ENCODE measurements at regions not wholly inside any gene's neighbourhood (a gene's known extent, or its start where the extent isn't known, plus 50 kb on each side); places are given as distances from the start of the nearest gene placed in this dataset.
"Not testable (repeated sequence)": the region's sequence is repeated elsewhere in the genome, so short reads cannot be mapped to it uniquely, and the experiment has no call there.

DNA sequence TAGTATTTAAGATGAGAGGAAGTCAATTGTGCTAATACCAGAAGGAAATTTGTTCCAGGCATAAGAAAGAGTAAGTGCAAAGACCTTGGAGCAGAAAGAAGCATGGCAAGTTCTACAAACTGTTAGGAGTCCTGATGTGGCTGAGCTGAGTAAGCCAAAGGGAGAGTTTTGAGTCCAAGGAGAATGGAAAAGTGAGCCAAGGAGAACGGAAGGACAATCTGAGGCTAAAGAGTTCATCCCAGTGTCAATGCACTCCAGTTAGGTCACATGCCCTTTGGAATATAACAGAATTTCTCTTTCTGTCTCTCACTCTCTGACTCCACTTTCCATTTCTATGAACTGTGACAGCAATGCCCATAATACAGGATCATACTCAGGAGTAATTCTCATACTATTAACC, 224.7 kb downstream of the CAAP1 start:
- no peak for DNase-seq (ENCODE audit: low spot score)

DNA sequence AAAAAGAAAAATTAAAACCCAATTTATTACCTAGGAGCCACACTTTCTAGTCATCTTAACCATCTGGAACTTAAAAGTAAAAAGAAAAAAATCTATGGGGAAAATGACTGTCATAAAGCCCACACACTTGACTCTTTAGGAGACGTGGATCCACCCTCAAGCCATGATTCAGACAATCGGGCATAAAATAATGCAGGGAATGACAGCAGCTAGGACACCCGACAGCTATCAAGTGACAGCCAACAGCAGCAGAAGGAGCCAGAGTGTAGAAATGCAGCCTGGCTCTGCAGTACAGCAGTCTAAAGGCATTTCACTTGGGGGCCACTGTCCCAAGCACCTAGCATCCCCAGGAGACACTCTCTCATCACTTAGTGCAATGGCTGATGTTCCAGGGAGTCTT, 226.9 kb downstream of the CAAP1 start:
- no peak for DNase-seq (ENCODE audit: low spot score)

DNA sequence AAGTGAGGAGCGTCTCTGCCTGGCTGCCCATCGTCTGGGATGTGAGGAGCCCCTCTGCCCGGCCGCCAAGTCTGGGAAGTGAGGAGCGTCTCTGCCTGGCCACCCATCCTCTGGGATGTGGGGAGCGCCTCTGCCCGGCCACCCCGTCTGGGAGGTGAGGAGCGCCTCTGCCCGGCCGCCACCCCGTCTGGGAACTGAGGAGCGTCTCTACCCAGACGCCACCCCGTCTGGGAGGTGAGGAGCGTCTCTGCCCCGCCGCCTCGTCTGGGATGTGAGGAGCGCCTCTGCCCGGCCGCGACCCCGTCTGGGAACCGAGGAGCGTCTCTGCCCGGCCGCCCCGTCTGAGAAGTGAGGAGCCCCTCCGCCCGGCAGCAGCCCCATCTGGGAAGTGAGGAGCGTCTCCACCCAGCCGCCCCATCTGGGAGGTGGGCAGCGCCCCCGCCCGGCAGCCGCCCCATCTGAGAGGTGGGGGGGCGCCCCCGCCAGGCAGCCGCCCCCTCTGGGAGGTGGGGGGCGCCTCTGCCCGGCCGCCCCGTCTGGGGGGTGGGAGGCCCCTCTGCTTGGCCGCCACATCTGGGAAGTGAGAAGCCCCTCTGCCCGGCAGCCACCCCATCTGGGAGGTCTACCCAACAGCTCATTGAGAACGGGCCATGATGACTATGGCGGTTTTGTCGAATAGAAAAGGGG, 228.4 kb downstream of the CAAP1 start:
- DNase-seq (ENCODE audit: low spot score): not testable (repeated sequence)

DNA sequence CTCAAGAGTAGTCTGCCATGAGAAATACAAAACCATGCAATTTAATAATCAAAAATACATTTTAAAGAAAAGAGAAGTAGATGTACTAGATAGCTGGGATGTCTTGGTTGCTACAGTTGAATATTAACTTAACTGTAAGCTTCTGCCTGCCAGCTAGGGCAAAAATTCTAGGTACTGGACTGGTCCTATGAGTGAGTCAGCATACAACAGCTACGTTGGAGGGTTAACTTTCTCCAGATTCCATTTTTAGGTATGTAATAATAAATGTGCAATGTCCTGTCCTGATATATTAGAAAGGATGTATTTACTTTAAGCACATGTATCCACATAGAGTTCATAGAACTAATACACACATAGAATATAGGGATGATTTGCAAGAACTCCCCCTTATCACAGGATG, 230.1 kb downstream of the CAAP1 start:
- DNase-seq (ENCODE audit: low spot score): no peak

DNA sequence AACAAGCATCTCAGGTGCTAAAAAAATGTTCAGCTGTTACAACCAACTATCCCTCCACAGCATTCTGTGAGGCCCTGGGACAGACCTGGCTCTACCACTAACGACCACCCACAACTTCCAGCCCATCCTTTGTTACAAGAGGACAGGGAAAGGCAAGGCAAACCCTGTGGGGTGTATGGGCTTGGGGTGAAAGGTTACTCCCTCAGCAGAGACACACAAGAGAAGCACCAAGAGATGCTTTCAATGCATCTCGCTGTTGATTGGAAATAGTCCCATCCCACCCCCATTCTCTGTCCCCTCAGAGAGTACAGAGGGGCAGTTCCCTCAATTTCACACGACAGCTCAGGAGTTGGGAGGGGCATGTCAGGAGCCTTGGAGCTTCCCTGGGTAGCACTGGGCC, 234.1 kb downstream of the CAAP1 start:
- no peak for DNase-seq (ENCODE audit: low spot score)

DNA sequence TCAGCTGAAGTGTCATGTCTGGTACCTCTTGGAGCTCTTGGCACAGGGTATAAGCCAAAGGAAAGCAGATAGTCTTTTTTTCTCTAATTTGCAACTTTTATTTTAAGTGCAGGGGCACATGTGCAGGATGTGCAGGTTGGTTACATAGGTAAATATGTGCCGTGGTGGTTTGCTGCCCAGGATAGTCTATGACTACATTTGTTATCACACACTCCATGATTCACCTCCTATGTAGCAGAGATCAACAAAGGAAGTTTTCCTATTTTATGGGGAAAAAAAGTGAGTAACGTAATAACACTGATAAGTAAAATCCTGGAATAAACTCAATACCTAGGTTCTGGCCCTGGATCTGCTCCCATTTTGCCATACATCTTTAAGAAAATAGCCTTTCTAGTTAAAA, 234.6 kb downstream of the CAAP1 start:
- DNase-seq (ENCODE audit: low spot score): no peak

DNA sequence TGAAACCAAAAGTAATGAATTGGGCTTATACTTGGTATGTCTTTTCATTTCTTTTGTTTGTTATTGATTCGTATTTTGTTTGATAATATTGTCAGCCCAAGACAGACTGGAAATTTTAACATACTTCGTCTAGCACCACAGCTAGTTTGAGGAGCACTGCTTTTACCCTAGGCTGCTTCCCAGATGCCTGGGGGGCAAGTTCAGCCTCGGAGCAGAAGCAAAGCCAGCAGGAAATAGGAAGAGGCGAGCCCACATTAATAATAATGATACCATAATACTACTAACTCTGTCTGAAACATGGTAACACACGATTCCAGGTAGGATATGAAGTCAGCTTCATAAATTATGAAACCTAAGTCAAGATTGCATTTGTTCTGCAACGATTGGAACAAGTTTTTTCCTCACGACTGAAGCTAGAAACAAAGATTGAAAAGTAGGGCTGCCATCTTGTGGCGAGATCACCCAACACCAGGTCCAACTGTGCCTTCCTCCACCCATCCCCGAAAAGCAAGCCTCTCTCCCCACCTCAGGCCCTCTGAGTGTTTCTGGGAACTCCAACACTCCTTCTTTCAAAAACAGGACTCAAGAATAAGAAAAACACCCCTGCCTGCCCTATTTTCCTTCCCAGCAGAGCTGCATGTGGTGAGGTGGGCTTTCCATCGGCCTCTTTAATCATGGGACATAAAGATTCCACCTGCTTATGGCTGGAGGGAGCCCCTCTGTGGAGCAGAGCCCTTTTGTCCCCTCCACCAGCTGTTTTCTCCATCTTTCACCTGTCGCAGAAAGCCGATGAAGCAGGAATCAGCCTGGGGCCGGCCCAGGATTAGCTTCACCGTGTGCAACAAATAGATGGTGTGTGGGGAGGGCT, 236.4 kb downstream of the CAAP1 start:
- peak; percentile 71 for DNase-seq (ENCODE audit: low spot score)

DNA sequence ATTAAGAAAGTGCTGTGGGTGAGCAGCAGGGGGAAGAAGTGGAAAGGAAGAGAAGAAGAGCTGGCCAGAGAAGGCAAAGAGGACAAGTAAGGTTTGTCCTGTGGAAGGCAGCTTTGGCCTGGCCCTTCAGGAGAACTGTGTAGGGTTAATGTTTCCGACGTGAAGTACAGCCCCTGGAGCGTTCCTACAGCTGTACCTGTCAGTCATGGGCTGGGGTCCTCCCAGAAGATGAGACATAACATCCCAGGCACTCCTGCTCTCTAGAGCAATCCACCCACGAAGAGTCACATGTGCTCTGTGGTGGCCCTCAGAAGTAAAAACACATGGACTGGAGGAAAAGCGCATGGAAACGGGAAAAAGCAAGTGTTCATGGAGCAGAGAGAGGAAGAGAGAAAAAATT, 237.4 kb downstream of the CAAP1 start:
- DNase-seq (ENCODE audit: low spot score): no peak

DNA sequence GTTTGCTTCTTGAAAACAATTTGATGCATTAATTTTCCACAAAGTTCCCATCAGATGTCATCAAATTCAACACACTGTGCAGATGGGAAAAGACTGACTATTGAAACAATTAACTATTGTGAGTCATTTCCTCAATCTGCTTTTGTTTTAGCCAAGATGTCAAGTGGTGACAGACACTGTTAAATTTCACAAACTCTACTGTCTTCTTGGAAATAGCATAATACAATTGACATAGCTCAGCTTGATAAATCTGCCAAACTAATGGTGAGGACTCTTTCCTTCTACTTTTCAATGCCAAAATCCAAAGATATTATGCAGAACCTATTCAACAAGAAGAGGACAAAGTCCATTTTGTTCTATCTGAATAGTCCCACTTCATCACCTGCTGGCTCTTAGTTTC, 242.3 kb downstream of the CAAP1 start:
- no peak for DNase-seq (ENCODE audit: low spot score)

DNA sequence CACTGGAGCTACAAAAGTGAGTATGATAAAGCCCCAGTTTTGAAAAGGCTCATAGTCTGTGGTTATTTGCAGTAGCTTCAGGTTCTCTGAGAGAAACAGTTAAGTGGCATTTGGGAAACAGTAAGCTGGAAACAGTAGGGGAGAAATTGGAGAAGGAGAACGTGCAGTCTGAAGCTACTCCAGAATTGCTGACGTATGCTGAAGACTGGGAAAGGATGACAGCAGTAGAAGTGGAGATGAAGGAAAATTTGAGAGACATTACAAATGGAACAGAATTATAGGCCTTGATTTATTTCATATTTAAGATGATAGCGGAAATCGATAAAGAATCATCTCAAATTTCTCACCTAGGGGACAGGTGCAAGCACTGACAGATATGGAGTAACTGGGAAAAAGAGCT, 248.8 kb downstream of the CAAP1 start:
- no peak for DNase-seq (ENCODE audit: low spot score)

DNA sequence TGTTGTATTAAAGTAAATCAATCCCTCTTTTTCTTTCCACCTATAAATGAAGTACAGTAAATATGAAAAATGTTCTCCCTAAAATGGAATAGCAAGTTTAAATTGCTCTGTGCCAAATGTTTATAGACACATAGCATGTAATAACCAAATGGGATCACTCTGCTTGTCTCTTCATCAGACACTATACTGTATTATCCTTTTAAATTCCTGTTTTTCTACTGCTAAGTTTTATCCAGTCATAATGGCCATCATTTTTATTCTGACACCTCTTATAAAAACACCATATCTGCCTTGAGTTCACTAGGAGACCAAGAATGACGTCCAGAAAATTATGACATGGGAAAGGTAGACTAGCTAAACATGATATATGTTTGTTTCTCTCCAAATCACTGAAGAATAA, 252.8 kb downstream of the CAAP1 start:
- no peak for DNase-seq (ENCODE audit: low spot score)

DNA sequence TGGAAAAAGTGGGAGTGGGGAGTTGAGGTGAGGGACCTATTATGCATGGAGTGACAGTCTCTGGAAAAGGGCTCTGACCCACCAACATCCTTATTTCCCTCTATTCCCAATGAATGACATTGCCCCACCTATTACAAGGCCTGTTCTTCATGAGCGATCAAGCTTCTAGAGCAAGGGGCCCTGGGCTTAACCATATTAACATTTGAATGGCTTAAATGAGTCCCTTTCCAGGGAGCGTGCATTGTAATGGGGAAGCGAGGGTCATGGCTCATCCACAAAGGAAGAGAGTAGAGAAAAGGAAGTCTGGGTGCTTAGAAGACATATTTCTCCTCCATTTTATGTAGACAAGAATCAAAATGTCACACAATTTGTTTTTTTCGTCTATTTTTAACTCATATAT, 255.5 kb downstream of the CAAP1 start:
- DNase-seq (ENCODE audit: low spot score): no peak

DNA sequence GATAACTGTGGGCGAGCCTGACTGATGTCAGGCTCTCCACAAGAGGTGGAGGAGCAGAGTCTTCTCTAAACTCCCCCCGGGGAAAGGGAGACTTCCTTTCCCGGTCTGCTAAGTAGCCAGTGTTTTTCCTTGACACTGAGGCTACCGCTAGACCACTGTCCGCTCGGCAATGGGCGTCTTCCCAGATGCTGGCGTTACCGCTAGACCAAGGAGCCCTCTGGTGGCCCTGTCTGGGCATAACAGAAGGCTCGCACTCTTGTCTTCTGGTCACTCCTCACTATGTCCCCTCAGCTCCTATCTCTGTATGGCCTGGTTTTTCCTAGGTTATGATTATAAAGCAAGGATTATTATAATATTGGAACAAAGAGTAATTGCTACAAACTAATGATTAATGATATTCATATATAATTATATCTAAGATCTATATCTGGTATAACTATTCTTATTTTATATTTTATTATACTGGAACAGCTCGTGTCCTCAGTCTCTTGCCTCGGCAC, 278.7 kb downstream of the CAAP1 start:
- DNase-seq (ENCODE audit: low spot score): not testable (repeated sequence)

DNA sequence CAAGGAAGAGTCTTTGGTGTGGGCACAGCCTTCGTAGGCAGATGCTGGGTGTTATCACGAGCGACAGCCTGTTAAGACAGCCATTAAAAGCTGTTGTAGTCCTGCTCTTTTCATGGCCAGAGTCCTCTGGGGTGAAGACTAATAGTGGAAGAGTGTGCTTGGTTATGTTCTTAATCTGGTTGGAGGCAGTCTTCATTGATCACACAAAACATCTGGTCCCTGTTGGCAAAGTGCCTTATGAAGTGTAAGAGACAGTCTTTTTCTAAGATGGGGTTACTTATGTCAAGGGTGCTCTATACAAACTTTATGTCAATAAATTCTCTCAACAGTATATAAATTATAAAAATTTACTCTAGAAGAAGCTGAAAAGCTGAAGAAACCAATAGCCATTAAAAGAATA, 280.4 kb downstream of the CAAP1 start:
- DNase-seq (ENCODE audit: low spot score): no peak

DNA sequence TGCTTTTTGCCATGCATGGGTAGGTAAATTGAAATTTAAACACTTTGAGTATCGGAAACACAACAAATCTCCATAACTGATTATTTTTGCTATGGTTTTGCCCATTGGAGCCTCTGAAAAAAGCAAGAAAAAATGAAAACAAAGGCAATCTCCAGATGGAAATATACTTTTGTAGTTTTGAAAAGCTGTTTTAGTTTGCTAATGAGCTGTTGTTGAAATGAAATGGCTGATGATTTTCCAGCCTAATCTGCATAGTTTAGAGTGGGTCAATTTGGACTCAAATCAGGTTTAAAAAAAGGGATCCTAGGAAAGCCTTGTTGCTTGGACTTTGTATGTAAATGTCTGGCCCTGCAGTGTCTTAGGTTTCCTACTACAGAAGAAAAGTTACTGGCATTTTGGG, 285.8 kb downstream of the CAAP1 start:
- no peak for DNase-seq (ENCODE audit: low spot score)

DNA sequence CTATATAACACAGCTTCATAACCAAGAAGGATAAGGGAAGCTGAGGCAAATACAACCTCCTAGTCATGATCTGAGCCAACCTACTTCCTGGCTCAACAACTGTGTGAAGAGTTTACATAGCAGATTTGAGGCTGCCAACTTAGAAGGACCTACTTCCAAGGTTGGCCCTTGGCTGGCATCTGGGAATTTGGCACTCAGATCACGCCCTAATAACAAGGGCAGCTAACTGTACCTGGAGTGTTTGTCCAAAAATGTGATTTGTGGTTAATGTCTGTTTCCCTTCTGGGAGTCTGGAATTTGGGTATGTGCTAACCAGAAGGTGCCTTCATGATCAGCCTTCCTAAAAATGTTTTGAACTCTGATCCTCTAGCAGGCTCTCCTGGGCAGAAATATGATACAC, 287.2 kb downstream of the CAAP1 start:
- no peak for DNase-seq (ENCODE audit: low spot score)

DNA sequence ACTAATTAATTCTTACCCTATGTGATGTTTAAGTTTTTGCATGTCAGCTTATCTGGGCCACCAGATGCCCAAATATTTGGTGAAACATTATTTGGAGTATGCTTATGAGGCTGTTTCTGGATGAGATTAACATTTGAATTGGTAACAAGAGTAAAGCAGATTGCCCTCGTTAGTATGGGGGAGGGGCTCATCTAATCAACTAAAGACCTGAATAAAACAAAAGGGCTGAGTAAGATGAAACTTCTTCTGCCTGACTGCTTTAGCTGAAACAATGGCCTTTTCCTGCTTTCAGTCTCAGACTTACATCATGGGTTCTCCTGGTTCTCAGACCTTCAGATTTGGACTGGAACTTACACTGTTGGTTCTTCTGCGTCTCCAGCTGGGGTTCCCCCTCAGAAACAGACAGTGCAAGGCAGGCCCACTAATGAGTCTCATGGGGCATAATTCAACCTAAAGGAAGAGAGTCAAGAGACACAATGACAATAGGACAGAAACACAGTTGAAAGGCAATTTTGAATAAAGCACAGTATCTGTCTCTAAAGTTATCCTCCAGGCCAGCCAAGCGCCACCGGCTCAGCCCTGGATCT, 288.4 kb downstream of the CAAP1 start:
- DNase-seq (ENCODE audit: low spot score): no peak

DNA sequence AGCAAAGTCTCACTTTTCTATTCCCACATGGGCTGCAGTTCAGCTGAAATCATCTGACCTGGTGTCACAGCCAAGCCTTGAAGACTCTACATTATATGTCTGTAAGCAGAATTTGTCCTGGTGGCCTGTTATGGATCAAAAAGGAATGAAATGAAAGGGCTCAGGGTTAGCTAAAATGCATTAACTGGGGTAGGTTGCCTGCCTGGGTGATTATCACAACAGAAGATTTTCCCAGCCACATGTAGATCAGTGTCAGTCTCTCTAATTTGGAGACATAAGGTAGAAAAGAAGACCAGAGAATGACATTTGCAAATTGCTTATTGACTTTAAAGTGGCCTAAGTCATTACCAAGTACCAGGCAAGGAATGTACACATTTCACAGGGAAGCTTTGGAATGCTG, 289.0 kb downstream of the CAAP1 start:
- no peak for DNase-seq (ENCODE audit: low spot score)

DNA sequence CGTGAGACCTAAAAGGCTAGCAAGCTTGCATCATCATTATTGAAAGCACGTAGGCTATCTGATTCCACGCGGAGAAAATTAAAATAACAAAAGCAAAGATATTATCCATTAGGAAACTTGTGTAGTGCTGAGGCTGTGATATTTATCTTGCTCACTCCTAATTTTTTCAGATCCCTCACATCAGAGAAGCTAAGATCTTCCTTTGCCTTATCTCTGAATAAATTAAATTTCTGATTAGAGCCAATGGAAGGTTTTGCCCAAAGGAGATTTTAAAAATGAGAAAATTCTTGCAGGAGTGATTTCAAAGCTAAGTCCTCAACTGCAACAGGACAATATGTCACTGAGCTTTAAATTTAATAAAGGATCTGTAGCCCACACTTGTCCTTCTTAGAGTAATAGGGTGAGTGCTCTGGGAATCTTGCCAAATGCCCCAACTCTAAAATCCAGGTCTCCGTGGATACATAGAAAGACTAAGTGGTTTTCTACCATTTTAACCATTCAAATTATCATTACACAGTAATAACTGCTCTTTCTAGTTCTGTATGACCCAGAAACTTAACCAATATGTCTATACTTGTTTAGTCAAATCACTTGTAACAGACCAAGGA, 295.0 kb downstream of the CAAP1 start:
- no peak for DNase-seq (ENCODE audit: low spot score)

DNA sequence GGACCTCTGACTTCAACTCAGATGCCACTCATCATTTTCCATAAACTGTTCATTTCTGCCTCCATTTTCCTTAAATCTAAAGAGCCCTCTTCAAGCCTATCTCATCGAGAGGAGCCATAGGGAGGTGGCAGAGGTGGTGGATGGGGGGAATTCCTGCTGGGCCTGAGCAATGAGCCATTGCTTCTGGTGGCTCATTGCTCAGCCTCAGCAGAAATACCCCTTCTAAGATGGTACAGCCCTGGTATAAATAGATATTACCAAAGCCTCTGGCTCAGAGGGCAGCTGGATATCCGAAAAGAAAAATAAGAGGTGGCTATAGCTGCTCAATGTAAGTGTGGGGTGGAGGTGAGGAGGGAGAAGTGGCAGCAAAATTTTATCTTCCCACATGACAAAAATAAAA, 313.5 kb downstream of the CAAP1 start:
- no peak for DNase-seq (ENCODE audit: low spot score)

DNA sequence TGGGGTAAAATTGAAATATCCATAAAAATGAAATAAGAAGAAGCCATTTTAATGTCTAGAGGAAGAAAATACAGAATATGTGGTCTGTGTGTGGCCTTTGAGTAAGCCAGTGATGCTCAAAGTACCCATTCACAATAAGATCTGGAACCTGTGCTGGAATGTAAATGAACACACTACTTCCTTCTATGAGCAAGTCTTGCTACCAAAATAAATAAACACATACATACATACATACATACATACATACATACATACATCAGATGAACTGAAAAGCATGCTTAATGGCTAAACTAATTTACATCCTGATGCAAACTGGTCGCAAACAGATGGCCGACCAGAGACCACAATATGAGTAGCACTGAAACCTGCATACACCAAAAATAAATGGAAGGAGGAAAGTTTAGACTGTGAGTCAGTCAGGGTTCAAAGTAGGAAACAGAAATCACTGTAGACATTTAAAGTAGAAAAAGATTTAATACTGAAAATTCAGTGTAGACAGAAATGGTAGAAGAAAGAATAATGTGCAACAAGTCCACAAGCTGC, 317.6 kb downstream of the CAAP1 start:
- no peak for DNase-seq (ENCODE audit: low spot score)

DNA sequence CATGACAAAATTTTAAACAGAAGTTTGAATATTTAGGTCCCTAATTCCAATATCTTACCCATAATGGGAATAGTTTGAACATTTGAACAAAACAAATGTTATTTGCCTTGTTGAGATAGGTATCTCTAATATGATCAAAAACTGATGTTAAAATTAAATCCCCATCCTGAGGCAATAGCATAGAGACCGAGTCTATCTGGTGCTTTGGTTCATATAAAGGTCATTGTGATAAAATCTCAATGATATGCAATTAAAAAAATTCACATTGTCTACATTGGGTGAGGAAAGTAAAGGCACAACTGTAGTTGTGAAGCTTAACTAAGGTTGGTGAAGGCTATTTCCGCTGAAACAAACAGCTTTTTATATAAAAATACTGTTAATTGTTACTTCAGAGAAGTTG, 318.3 kb downstream of the CAAP1 start:
- no peak for DNase-seq (ENCODE audit: low spot score)
